SIG-M5 treated with dmso at 0.1 percent for 504 hours (cell line): ENCODE measurements at regions not wholly inside any gene's neighbourhood (a gene's known extent, or its start where the extent isn't known, plus 50 kb on each side); places are given as distances from the start of the nearest gene placed in this dataset.
"Not testable (repeated sequence)": the region's sequence is repeated elsewhere in the genome, so short reads cannot be mapped to it uniquely, and the experiment has no call there.

Experiments
- DNase-seq: peaks from one replicate; lab custom pipeline; 2025; ENCODE audit not compliant: unreplicated experiment; lab: John Stamatoyannopoulos, UW

DNA sequence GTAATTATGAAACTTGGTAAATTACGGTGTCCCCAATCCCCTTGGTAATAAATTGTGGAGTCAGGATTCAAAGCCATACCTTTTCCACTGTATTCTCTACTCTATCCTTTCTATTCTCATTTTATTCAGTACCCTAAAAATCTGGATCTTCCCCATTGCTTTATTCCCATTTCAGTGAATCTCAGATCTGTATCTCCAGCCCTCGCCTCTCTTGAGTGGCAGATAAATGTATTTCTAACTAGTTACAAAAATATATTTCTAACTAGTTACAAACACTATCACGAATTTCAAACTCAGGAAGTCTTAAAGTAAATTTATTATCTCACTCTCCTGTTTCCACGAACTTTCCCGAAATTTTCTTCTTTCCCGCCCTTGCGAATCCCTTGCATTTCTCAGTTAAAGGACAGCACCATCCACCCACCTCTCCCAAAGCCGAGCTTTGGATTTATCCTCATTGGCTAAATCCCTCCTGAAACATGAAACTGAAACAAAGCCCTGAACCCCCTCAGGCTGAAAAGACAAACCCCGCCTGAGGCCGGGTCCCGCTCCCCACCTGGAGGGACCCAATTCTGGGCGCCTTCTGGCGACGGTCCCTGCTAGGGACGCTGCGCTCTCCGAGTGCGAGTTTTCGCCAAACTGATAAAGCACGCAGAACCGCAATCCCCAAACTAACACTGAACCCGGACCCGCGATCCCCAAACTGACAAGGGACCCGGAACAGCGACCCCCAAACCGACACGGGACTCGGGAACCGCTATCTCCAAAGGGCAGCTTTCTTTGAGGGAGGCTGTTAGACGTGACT is 164.3 kb upstream of the PABPC3 start:
- DNase-seq, result no peak

DNA sequence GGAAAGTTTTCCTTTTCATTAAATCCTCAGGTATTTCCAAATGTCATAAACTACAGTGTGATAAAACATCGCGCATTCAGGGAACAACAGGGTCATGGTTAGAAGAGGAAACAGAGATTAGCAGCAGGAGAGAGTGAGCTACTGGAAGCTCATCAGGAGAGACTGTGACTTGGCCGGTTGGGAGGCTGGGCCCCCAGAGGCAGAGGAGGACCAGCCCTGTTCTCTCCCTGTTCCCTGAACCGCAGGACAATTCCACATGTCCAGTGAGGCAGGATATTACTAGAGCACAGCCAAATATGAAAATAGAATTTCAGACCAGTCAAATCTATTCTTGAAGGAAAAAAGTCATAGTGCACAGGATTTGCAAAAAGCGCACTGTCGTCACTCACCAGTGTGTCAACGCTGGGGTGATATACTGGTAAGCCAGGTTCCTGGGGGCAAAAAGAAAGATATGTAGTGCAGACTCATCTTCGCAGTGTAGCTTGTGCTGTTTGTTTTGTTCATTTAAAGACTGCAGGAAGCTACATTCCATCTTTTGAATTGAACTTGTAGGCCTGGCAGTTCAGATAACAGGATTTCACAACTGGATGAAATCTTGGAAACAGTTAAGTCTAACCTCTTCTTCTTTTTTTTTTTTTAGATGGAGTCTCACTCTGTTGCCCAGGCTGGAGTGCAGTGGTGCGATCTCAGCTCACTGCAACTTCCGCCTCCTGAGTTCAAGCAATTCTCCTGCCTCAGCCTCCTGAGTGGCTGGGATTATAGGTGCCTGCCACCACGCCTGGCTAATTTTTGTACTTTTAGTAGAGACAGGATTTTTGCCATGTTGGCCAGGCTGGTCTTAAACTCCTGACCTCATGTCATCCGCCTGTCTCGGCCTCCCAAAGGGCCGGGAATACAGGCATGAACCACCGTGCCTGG is 162.6 kb upstream of the PABPC3 start:
- DNase-seq, result peak; percentile 8

DNA sequence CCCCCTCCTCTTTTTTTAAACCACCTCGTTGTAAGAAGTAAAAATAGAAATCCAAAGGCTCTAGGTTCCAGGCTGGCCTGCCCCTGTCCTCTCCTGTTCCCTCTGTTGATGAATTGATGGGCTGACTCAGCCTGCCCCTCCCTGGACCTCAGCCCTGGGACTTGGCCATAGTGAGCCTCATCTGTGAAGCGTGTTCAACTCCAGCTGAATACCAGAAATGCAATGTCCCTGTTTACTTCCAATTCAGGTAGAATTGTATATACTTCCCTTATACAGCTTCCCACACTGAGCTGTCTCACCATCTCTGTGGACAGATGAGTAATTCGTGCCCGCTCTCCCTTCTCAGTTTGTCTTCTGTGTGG is 161.9 kb upstream of the PABPC3 start:
- not testable (repeated sequence) for DNase-seq

- no peak for DNase-seq
Measured at GRCh38 chr13:24938966-24939365, 157.0 kb upstream of the PABPC3 start.

DNA sequence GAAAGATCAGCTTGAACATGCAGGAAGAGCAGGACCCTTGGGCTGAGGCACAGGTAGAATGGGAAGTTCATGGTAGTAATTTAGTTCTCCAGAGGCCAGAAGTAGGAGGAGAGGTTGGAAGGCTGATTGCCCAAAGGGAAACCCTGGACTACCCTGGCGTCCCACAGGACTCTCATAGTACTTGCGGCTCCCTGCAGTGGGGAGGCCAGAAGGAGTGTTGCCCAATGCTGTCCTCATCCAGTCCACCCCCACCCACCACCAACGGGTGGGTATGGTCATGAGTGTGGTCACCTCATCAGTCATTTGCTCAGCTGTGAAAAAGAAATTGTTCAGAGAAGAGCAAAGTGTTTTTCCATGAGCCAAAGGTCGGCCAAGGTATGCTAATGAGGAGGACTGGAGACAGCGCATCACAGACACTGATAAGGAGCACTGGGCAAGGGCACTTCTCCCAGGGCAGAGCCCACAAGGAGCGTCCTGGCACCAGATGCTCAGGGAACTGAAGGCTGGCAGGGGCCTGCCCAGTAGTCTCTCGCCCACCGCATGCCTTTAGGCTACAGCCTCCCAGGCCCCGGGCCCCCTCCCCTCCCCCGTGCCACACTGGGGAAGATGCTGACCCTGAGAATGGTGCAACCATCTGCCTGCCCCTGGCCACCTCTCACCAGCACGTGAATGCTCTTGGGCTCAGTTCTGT is 154.8 kb upstream of the PABPC3 start:
- not testable (repeated sequence) for DNase-seq

DNA sequence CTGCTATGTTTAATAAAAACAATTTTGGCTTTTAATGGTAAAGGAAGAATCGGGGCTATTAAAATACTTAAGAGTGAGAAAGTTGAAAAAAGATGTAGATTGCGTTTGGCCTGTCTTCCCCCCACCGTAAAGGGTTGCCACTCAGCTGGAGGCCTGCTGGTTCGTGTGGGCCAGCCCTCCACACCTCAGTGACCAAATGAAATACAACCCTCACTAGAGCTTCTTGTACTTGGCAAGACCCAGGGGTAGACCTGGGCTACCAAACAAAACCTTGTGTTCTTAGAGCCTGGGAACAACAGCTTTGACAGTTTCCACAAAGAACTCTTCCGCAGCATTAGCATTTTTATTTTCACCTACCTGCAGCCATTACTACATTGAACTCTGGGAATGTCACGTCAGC is 152.8 kb upstream of the PABPC3 start:
- no peak for DNase-seq

- not testable (repeated sequence) for DNase-seq
Measured at GRCh38 chr13:24944073-24944472, 151.9 kb upstream of the PABPC3 start.

GRCh38 chr13:24948977-24949376 is 147.0 kb upstream of the PABPC3 start:
- DNase-seq, result not testable (repeated sequence)

GRCh38 chr13:24950611-24951010 is 145.3 kb upstream of the PABPC3 start:
- not testable (repeated sequence) for DNase-seq

DNA sequence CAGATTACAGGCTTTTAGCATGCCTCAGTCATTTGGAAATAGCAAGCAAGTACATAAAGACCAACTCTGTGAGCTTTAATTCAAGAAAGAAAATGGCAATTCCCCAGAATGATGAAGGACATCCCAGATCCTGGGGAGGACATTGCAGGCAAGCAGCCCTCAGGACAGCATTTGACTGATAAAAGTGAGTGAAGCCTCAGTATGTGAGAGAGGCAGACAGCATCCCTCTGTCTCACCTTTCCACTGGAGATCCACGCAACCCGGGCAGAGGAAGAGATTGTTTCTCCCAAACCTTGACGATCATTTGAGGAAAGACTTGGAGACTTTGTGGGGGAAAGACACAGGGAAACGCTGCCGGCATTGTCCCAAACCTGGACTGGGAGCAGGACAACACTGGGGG is 128.0 kb upstream of the PABPC3 start:
- DNase-seq, result not testable (repeated sequence)

DNA sequence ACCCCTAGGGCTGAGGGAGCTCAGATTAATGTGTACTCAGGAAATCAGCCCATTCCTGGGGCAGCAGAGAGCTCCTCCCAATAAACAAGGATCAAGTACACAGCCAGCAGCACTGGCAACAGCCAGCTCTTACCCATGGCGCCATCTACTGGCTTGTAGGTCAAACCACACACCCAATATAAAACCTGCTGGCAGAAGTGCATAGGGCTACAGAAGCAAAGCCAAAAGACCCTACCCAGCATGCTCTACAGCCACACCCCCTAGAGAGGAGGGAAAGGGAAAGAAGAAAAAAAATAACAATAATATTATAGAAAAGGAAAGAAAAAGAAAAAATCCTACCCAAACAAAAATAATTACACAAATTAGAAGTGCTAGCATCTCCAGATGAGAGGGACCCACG is 127.5 kb upstream of the PABPC3 start:
- DNase-seq, result not testable (repeated sequence)

DNA sequence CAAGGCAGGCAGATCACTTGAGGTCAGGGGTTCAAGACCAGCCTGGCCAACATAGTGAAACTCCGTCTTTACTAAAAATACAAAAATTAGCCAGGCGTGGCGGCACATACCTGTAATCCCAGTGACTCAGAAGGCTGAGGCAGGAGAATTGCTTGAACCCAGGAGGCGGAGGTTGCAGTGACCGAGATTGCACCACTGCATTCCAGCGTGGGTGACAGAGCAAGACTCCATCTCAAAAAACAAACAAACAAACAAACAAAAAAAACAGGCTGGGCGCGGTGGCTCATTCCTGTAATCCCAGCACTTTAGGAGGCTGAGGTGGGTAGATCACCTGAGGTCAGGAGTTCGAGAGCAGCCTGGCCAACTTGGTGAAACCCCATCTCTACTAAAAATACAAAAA is 122.8 kb upstream of the PABPC3 start:
- not testable (repeated sequence) for DNase-seq

GRCh38 chr13:24981181-24981803 is 114.6 kb upstream of the PABPC3 start:
- not testable (repeated sequence) for DNase-seq

DNA sequence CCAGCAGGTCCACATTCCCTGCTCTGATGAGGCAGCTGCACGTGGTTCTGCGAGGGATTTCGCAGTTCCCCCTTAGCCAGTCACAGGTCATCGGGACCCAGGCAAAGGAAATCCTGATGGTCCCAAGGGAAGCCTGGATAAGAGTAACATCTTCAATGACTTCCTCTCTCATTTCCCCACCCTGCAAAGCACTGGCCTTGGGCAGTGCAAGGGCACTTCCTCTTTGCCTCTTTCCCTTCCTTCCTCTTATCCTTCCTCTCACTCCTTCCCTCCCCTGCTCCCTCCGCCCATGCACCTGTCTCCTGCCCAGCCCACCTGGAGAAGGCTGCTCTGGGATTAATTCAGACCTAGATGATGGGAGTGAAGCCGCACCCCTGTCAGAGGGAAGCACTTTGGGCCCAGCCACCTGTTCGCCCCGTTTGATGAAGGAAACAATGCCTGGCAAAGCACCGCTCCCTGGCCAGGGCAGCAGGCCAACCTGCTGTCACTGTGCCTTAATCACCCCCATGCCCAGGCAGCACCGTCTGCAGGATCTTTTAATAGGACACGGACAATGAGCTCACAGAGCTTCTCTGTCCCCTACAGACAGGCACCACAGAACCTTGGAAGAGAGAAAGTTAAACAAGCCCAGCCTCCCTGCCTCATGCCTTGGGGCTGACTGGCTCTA is 113.5 kb upstream of the PABPC3 start:
- no peak for DNase-seq

- DNase-seq, result no peak
Measured at GRCh38 chr13:24983094-24983493, 112.8 kb upstream of the PABPC3 start.

- DNase-seq, result no peak
Measured at GRCh38 chr13:24984134-24984533, 111.8 kb upstream of the PABPC3 start.

DNA sequence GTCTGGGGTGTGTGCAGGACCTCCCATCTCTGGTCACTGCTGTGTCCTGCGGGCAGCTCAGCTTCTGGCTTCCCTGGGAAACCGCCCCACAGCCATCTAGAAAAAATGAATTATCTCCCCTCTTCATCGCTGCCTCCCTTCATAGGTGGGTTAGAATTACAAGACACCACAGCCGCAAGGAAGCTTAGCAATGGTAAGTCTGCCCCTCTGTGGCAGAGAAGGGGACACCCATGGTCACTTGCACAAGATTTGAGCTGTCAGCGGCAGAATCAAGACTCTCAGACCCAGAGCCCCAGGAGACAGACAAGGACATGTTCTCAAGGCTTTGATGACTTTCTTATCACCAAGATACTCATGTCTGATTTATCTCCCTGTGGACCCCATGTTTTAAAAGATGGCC is 110.8 kb upstream of the PABPC3 start:
- no peak for DNase-seq

DNA sequence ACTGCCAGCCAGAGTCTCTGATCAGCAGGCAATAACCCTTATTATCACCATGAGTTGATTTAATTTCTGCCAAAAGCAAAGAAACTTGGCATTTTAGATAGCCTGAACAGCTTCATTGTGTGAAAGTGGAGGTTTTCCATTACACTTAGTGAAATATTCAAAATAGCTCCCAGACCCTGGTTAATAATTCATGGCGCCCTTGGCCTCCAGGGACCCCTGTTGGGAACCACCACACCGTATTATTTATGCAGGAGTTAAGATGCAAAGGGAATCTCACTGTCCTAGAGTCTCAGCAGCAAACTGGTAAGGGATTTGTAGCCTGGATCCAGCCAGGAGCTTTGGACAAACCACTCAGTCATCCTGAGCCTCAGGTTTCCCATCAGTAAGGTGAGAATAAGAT is 110.0 kb upstream of the PABPC3 start:
- DNase-seq, result no peak

DNA sequence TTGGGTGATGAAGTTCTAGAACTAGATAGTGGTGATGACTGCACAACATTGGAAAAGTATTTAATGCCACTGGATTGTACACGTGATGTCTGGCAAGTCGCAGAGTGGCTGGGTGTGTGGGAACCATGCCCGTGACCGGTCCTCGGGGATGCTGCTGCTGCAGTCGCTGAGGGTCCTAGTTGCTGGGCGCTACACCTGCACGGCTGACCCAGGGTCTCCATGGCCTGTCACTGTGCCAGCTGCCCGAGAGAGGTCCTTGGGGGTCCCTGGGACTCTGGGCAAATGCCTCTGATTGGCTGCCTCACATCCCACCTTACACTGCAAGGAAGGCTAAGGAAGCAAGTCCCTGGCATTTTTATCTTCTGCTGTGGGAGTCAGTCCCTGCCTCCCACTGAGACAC is 109.1 kb upstream of the PABPC3 start:
- DNase-seq, result no peak

- not testable (repeated sequence) for DNase-seq
Measured at GRCh38 chr13:24989959-24990358, 106.0 kb upstream of the PABPC3 start.
